Peyer's patch (tissue), 4 donors: ENCODE measurements at regions not wholly inside any gene's neighbourhood (a gene's known extent, or its start where the extent isn't known, plus 50 kb on each side); places are given as distances from the start of the nearest gene placed in this dataset.

Experiments
- POLR2A ChIP-seq, 2 donors: fragments of 450-650 bp; IDR thresholded peaks; one replicate each; pipeline ENCODE4 v1.5.1; 2017; ENCODE audit warnings: antibody characterized with exemption in 2 of 2, mild to moderate bottlenecking in 2 of 2, moderate library complexity in 2 of 2
- TF ChIP-seq, protein P1 (sequence below), 6 experiments: fragments of 450-650 bp in 4 of 6; fragments of 200-600 bp in 2 of 6; sonication (generic) in 1 of 6; IDR thresholded peaks; one replicate each; pipeline ENCODE4 v1.5.1; 2017 to 2019; ENCODE audit warnings: antibody characterized with exemption in 6 of 6, mild to moderate bottlenecking in 3 of 6, moderate library complexity in 1 of 6

DNA sequence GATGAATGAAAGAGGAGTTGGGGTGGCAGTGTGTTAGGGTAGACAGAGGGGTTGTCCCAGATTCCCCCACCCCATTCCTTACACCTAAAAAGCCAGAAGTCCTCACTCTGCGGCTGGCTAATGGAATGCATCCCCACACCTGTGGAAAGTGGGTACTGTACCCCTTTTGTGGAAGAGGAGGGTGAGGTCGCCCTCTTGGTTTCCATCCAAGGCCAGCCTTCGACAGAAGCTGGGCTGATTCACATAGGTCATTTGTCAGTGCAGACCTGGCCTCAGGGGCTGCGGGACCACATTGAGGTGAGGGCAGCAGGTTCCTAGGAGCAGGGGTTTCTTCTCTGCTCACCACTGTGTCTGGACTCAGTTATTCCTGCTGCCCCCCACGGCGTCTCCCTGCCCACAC is 671.6 kb downstream of the MATN1 start:
- TF ChIP-seq, protein P1, sequence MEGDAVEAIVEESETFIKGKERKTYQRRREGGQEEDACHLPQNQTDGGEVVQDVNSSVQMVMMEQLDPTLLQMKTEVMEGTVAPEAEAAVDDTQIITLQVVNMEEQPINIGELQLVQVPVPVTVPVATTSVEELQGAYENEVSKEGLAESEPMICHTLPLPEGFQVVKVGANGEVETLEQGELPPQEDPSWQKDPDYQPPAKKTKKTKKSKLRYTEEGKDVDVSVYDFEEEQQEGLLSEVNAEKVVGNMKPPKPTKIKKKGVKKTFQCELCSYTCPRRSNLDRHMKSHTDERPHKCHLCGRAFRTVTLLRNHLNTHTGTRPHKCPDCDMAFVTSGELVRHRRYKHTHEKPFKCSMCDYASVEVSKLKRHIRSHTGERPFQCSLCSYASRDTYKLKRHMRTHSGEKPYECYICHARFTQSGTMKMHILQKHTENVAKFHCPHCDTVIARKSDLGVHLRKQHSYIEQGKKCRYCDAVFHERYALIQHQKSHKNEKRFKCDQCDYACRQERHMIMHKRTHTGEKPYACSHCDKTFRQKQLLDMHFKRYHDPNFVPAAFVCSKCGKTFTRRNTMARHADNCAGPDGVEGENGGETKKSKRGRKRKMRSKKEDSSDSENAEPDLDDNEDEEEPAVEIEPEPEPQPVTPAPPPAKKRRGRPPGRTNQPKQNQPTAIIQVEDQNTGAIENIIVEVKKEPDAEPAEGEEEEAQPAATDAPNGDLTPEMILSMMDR (IDR thresholded peaks at IDR 0.05): no peak
- no peak for TF ChIP-seq POLR2A (IDR thresholded peaks at IDR 0.05)
